NCI-H748 treated with DMSO at 0.1 percent for 48 hours (cell line): ENCODE measurements at regions not wholly inside any gene's neighbourhood (a gene's known extent, or its start where the extent isn't known, plus 50 kb on each side); places are given as distances from the start of the nearest gene placed in this dataset.
"Not testable (repeated sequence)": the region's sequence is repeated elsewhere in the genome, so short reads cannot be mapped to it uniquely, and the experiment has no call there.

Experiments
- DNase-seq: peaks from one replicate; lab custom pipeline; 2025; lab: John Stamatoyannopoulos, UW

DNA sequence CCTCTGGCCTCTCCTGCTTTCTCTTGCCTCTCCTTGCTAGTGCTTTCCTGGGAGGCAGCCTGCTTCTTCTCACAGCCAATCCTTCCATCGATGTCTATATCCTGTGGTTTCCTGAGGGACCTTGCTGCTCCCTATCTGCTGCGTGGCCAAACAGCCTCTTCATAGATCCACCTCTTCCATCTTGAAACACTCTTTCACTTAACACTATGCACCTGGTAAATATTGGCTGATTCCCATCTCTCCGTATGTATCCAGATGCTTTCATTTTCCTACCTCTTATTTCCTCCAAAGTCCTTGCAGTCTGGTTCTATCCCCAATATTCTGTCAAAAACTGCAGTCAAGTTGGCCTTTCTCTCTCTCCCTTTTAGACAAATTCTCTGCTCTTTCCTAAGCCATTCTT lies 205.2 kb upstream of the CFAP20DC start:
- DNase-seq: no peak

DNA sequence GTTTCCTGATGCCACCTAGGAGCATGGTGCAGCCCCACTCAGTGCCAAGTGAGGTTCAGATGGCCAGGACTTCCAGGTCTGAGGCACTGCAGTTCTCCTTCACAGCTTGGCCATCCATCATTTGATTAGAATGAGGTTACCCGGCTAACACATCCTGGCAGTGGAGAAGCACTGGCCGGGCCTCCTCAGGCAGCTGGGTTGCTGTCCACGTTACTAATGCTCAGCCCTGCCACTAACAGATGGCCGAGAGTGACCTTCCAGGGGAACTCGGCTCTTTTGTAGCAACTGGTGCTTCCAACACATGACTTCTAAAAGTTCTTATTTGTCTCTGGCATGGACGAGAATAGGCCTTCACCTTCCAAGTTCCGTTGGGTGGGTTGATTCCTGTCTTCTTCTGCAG lies 204.6 kb upstream of the CFAP20DC start:
- no peak for DNase-seq

DNA sequence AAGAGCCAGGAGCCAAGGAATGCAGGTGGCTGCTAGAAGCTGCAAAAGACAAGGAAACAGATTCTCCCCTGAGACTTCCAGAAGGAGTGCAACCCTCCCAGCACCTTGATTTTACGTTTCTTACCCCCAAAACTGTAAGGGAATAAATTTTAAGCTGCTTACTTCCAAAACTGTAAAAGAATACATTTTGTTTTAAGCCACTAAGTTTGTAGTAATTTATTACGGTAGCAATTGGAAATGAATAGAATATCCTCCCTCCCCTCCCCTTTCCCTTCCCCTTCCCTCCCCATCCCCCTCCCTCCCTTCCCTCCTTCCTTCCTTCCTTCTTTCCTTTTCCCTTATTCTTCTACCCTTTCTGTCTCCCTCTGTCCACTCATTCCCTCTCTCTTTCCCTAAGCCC lies 203.7 kb upstream of the CFAP20DC start:
- DNase-seq: no peak

DNA sequence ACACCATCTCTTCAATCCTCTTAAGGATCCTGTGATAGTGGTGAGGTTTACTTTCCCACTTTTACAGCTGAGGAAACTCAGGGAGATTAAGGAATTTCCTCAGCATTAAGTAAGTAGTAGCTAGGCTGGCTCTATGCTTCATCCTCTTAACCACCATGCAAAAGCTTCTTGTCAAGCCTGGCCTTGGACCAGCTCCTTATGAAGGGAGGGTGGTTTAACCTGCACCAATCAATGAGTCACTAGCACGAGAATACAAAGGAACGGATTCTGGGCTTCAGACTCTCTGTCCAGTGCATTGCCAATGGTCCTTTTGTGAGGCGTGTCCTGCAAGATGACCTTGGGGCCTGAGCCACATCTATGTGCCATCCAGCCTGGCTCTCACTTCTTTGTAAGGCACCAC lies 202.0 kb upstream of the CFAP20DC start:
- DNase-seq: no peak

DNA sequence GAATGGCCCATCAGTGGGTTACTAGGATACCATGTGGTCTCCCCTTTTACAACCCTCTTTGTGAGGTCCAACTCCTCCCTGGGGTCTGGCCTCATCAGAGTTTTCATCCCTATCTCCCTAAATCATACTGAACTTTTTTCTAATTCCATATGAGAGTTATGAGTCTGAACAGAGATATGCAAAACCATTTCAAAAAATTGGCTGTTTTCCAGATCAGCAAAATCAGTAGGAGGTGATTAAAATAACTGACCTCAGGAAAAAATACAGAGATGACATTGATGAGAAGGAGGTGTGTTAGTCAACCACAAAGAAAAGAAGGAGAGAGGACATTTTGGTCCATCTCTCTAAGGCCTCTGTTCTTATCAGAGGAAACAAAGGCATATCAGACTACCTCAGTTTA lies 200.8 kb upstream of the CFAP20DC start:
- DNase-seq: no peak

DNA sequence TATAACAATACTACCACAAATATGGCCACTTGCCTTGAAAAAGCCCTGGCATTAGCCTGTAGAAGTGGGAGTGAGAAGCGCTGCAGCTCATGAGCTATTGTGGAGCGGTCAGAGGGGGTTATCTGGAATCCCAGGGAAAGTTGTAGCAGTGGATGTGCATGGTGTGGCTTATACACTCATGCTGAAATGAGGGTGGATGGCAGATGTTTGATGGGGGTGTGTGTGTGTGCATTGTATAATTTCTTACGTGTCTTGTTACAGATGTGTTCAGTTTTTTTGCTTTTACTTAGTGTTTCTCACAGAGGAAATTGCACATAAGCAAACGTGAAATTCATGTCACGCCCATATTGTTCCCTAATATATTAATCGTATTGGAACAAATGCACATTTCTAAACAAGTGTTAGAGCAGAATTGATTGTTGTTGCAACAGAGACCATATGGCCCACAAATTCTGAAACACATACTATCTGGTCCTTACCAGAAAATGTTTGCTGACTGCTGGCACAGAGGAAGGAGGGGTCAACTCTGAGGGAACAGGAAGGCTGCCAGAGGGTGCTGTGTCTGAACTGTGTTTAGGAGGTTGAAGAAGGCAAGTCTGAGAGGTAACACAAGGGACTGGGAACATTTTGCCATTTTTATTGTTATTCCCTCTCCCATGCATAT lies 200.0 kb upstream of the CFAP20DC start:
- no peak for DNase-seq

DNA sequence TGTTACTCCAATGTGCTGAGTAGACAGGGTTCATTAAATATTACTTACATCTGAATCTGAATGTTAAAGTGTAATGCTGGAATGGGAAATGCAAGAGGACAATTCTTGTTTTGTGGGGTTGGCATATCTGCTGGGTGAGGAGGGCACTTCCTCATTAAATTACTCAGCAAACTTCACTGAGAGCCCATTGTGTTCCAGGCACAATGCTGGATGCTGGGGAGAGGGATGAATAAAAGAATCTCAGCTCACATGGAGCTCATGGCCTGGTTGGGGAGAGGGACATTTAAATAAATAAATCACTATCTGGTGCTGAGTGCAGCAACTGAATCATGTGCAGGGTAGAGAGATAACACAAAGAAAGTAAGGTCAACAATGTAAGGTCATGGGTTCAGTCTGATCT lies 199.2 kb upstream of the CFAP20DC start:
- DNase-seq: peak; percentile 1

DNA sequence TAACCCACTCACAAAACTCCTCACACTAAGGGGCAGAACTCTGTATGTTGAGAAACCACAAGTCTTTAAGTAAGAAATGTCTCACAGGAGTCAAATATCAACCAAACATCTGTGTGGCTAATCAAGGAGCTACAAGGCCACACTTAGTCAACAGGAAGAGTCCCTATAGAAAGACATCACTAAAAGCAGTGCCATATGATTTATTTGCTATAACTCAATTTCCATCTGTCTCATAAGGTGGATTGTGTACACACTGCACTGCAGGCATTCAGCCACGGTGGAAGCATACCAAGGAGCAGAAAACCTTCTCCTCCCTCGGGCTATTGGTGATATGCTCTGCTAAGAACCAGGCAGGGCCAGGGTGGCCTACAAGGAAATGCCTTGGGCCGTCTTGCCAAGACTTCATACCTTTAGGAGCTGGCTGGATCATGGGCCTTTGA lies 197.6 kb upstream of the CFAP20DC start:
- DNase-seq: no peak

DNA sequence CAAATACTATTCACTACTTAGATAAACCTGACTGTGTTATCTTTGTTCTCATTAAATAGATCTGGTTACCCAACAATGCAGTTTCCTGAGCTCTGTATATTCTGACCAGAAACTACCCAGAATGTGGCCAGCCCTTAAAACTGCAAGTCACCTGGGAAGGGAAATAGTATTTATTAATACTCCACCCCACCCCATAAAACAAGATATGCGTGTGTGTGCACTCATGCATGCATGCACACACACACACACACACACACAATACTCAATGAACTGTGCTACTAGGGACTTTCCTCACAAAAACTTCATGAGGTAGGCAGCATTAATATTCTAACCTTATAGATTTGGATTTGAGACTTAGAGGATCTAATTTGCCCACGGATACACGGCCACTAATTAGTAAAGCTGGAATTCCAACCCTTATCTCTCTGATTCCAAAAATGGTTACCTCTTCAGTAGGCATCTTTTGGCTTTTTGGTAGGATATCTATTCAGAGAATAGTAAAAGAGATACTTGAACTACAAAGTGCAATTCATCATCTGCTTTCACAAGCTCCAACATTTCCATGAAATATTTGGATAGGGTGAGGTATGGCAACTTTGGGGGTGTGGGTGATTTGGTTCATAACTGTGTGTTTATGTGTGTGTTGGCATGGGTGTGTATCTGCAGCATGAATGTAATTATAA lies 197.0 kb upstream of the CFAP20DC start:
- no peak for DNase-seq

DNA sequence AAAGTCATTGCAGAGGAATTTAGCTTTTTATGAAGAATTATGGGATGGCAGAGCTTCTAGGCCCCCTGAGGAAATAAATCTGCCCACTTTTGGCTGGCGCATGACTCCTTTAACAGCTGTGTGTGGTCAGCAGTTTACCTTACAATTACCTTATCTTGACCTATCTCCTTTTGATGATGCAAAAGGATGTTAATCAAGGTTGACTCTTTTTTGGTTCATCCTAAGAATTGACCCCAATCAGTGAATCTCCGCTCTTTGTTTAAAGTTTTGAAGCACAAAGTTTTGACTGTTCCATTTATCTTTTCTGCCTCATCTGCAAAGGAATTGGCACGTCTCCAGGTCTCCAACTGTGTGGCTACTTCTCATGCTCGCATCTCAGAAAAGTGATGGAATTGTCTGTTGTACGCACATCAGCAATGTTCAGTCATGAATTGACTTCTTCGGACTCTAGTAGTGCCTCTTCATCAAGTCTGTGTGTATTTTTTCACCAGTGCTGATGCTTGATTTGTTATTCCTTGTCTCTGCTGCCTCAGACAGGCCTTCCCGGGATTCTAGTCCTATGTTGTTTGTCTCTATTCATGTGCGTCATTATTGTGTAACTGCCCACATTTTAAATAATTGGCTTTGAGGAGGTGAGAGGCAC lies 196.2 kb upstream of the CFAP20DC start:
- DNase-seq: peak; percentile 26

DNA sequence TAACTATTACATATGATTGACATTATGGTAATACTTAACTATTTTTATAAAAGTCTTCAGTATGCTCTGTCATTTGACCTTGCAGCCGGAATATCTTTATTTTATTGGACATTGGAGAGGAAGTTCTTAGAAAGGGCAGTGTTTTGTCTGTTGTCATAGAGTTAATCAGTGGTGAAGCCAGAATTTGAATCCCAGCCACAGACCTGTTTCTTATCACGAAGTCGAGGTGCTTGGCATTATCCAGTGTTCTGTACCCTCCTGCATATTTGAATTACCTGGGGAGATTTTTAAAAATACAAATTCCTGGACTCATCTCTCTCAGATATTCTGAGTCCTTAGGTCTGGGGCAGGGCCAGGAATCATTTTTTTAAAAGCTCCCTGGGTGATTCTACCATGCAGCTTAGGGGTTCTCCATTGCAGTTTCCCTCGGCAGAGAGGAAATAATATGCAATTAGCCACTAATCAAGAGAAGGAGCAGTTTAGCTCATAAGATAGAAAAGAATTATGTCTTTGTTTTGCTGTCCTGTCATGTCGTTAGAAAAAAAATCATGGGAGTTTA lies 195.6 kb upstream of the CFAP20DC start:
- DNase-seq: no peak

DNA sequence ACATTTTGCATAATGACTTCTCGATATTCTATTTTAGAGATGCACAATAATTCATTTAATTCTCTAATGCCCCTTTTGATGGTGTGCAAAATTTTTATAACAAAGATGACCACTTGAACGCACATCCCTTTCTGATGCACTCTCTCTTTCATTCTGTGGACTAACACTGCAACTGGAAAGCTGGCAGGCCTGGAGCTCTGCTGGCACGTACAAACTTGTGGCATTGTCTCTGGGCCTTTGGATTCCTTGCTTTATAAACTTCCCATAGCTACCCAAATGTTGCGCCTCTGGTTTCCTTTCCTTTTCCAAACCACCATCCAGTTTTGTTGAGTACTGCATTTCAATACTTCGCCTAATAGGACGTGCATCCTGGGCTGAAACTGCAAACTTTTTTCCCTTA lies 194.5 kb upstream of the CFAP20DC start:
- no peak for DNase-seq

DNA sequence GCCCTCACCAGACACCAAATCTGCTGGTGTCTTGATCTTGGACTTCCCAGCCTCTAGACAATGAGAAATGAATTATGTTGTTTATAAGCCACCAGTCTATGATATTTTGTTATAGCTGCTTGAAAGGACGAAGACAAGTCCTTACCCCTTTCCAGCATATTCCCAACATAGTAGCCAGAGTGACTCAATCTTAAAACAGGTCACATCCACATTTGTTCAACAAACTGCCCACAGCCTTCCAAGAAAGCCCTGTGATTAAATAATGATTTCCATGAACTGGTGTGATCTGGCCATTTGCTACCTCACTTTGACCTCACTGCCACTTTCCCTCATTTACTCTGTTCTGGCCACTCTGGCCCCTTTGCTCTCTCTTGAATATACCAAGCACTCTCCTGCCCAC lies 193.7 kb upstream of the CFAP20DC start:
- no peak for DNase-seq

DNA sequence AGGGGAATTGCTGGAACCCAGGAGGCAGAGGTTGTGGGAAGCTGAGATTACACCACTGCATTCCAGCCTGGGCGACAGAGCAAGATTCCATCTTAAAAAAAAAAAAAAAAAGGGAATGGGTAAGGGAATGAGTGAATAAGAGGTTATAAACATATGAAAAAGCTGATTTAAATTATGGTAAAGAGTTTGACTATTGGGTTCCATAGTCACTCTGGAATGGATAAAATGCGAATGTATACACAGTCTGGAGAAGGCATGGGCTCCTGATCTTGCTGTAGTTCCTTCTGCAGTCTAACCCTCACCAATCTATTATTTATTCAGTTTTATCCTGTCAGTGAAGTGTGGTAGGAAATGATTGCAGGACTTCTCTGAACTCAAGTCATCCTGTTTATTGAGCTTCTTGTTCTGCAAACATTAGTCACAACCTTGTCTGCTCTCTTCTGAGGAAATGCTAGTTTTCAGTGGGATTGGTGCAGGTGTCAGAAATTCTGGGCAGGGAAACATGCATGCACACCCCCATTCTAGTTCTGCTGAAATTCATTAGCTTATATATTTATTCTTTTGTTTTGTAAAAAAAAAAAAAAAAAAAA lies 190.9 kb upstream of the CFAP20DC start:
- no peak for DNase-seq

DNA sequence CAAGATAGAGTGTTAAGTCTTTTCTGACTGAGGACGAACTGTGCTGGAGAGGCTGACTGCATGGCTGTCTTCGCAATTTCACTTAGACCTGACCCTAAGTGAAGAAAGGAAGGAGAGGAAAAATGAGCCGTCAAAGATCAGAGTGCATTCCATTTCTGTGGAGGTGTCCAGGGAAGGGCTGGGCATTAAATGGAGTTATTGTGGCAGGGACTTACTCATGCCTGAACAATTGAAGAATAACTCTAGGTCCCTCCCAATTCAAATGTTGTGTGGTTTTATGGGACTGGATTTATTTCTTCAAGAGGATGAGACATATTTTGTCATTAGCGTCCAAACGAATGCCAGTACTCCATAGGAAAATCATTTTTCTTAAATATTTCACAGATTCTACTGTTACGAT lies 187.3 kb upstream of the CFAP20DC start:
- no peak for DNase-seq

DNA sequence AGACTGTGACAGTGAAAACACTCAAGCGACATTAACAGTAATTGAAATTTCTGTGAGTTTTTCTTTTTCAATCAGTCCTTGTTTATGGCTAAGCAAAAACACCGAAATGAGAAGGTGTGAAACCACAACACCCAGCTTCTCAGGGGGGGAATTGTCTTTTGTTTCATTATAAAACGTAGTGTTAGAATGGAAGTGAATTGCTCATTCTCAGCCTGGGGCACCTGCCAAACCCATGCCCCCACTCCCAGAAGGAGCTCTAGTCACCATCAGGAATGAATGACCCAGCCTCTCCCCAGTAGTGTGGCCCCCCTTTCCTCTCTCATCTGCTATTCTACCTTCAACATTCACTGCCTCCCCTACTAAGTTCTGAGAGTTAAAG lies 185.8 kb upstream of the CFAP20DC start:
- no peak for DNase-seq

DNA sequence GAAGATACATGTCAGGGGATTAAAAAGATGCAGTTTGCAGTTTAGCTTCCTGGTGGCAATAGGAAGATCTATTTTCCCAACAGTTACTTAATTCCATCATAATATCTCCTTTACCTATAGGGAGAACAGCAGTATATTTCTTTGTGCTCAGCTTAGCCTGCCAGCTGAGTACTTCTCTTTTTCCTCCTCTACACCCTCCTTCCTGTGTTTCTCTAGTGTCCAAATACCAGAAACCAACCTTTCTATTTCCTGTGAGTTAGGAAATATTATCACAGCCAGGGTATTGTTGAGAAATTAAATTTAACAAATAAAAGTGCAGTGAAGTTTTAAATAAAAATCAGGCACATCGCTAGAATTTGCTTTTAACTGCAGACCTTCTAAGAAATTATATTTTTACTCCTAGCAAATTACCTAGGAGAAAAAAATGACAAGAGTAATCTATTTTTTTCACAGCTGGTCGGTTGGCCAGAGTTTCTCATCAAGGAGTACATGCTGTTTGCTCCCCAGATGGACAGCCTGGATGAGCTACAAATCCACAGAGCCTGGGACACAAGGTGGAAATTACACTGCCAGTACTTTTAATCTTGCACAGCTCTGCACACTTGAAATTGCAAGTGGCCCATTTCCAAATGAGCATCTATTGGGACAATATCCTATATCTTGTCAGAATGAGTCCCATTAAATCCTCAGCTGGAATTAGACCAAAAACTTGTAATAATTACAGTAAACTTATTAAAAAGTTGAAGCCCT lies 185.2 kb upstream of the CFAP20DC start:
- DNase-seq: no peak

DNA sequence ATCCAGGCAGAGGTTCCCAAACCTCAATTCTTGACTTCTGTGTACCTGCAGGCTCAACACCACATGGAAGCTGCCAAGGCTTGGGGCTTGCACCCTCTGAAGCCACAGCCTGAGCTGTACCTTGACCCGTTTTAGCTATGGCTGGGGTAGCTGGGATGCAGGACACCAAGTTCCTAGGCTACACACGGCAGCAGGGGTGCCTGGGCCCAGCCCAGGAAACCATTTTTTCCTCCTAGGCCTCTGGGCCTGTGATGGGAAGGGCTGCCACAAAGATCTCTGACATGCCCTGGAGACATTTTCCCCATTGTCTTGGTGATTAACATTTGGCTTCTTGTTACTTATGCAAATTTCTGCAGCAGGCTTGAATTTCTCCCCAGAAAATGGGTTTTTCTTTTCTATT lies 180.6 kb upstream of the CFAP20DC start:
- not testable (repeated sequence) for DNase-seq

DNA sequence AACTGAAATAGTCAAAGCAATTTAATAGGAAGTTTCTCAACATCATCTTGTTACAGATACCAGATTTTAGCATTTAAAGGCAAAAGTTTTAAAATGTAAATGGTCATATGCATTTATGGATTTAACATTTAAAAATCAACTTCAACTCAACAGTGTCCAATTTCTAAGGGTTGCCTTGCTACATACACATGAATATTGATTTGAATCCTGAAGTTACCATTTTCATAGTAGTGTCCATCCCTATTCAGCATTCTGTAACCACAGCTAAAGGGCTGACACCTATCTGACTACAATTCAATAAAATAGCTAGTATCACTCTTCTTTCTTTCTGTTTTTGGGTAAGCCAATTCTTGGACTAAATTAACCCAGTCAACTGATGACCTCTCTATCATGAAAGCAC lies 164.0 kb upstream of the CFAP20DC start:
- DNase-seq: no peak

DNA sequence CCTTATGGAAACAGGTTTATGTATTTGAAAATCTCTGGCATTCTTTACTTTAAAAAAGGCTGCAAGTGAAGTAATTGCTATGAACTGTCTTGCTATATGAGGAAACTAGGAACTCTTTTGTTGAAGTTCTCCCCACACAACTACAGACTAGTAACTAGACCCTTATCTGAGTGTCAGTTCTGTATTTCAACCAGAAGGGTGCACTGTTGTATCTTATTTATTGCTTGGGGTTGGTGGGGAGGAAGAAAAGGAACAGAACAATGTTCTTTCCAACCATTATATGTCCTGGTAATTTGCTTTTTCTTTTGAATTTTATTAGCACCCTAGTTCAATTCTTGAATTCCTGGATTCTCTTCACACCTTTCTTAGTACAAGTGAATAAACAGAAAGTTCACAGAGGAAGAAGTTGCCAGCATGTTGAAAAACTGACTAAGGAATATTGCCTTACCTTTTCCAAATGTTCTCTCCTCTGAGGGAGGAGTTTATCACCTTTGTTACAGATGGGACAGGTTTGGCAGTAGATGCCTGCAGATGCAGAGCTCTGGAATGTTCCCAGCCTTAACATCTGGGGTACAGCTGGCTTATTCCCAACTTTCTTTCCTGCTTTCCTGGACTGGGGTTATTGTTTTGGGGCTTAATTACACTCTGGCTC lies 162.4 kb upstream of the CFAP20DC start:
- DNase-seq: peak; percentile 25

DNA sequence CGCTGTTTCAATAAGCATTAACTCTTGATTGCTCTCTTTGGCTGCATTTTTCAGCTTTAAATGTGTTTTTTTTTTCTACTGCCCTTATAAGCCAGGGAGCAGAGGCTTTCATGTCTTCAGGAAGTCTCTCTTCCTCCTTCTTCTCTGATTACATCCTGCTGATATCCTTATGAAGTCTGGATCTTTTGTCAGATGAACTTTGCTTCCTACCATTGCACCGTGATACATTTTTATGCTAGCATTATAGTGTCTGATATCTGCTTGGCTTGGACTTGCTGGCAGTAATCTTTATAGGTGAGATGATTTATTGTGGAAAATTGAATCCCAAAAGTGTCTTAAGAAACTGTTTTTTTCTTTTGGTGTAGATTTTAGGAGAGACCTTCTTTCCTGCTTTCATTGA lies 160.4 kb upstream of the CFAP20DC start:
- DNase-seq: no peak

DNA sequence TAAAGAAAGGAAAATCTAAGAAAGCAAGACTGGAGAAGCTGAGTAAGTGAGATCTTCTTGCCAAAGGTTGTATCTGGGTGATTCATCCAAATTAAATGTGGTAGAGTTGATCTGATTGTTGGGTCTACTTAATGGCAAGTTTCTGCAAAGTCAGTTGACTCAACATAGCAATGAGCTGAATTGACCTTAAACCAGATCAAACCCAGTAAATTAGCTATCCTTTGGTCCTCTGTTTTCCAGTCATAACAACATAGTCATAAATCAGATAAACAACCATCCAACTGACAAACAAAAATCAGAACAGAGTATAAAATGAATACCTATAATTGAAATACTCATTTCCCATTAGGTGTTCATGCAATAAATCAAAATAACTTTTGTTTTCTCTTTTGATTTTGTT lies 142.6 kb upstream of the CFAP20DC start:
- no peak for DNase-seq
